GM21723 (cell line): ENCODE measurements at regions not wholly inside any gene's neighbourhood (a gene's known extent, or its start where the extent isn't known, plus 50 kb on each side); places are given as distances from the start of the nearest gene placed in this dataset.

Experiments used
- ATAC-seq: cut with Tn5 transposase; IDR thresholded peaks from one replicate; pipeline ENCODE4 v1.9.1; 2021; ENCODE audit warnings: mild to moderate bottlenecking, moderate library complexity; ENCODE audit not compliant: unreplicated experiment

DNA sequence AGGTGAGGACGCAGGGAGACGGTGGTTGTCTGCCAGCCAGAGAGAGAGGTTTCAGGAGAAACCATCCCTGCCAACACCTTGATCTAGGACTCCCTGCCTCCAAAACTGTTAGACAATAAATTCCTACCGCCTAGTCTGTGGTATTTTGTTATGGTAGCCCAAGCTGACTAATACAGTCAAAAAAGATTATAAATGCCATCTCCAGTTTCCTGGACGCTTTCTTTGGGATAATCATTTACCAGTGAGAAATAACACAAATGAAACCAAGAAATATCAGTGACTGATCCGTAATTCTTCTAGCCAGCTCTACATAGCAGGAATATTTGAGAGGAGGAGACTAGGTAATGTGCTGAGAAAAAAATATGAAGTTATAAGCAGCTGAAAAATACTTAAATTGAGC is 707.8 kb upstream of the LMCD1 start:
- ATAC-seq: no peak

DNA sequence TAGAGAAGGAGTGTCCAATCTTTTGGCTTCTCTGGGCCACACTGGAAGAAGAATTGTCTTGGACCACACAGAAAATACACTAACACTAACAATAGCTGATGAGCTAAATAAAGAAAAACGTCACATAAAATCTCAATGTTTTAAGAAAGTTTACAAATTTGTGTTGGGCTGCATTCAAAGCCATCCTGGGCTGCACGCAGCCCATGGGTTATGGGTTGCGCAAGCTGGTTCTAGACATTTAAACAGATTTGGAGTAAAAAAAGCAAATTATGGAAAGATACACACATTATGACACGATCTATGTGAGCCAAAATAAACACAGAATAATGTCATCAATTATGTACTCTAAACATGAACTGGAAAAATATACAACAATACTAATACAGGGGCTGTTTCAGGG is 703.3 kb upstream of the LMCD1 start:
- no peak for ATAC-seq

GRCh38 chr3:7800006-7800780 is 701.4 kb upstream of the LMCD1 start:
- no peak for ATAC-seq

- no peak for ATAC-seq
These were observed 689.1 kb upstream of the LMCD1 start for GRCh38 chr3:7812490-7812889.

- no peak for ATAC-seq
These were observed 688.3 kb upstream of the LMCD1 start for GRCh38 chr3:7813365-7813764.

DNA sequence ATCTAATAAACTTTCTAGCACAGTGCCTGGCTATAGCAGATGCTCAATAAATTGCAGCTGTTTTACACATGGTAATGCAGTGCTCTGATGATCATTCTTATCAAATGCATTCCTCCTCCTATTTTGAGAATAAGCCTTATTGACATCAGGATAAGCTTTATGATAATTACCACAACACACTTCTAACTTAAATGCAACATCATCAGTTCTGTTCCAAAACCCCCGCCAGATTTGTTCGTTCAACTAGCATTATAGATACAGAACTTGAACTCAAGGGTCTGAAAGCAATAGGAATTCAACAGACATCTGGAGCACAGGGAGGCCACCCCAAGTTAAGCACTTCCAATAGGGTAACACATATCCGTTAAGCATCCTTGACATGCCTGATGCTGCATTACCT is 684.4 kb upstream of the LMCD1 start:
- ATAC-seq: no peak

- no peak for ATAC-seq
These were observed 680.7 kb upstream of the LMCD1 start for GRCh38 chr3:7820969-7821368.

DNA sequence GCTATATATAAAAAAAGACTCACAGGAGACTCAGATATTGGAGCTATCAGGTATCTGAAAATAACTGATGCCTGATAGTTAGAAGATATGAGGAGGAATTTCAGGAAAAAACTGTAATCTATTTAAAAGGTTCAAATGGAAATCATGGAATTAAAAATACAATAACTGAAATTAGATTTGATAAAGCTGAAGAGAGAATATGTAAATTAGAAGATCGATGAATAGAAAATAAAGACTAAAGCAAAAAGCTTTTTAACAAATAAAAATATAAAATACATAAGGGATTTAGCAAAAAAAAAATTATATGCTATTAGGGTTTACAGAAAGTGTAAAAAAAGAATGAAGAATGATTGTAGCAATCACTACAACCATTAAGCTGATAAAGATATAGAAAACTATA is 679.8 kb upstream of the LMCD1 start:
- ATAC-seq: no peak

DNA sequence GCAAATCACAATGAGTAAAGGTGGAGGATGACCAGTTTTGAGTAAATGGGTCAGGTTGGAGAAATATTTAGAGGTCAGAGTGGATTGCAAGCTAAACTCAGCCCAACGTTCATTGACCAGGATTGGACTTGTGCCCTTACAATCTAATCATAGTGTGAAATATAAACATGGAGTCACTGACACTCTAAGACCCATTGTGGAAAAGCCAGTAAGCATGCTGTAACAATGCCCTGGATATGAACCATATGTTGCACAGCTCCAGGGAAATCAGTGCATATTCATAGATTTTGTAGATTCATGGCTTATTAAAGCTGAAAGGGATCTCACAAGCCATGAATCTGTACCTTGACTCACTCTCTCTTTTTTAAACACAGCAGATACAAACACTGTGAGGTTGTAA is 660.2 kb upstream of the LMCD1 start:
- ATAC-seq: no peak

DNA sequence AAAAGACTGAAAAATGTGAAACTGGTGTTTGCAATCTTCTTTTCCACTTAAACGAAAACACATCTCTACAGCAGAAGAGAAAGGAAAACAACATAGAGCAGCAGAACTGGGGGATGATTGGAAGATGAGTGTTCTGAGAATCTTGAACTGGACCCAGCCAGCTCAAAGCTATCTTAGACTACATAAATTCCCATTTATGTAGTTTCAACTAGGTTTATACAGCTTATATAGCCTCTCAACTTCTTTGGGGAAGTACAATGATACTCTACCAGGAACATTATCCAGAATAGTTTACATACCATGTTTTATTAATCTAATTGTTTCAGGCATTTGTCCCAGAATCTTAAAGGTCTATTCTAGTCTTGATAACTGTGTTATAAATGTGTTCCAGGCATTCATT is 658.2 kb upstream of the LMCD1 start:
- ATAC-seq: no peak

GRCh38 chr3:7847021-7847420 is 654.6 kb upstream of the LMCD1 start:
- no peak for ATAC-seq

DNA sequence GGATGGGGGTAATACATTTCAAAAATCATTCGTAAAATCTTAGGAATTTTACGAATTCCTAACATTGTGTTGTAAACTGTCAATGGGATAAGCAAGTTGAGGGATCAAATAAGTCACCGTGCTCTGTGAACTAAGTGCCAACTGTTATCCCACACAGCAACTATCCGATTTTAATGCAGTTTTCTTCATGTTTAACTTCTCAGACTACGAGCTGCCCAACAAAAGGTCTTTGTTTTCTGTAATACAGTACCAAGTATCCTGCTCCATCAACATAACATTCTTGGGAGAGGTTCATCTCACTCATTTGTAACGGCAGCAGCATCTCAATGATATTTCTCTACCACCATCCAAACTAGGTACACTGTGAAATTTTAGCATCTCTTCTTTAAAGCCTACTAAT is 654.1 kb upstream of the LMCD1 start:
- no peak for ATAC-seq

GRCh38 chr3:7854266-7854665 is 647.4 kb upstream of the LMCD1 start:
- no peak for ATAC-seq

GRCh38 chr3:7854721-7855120 is 646.9 kb upstream of the LMCD1 start:
- ATAC-seq: no peak

DNA sequence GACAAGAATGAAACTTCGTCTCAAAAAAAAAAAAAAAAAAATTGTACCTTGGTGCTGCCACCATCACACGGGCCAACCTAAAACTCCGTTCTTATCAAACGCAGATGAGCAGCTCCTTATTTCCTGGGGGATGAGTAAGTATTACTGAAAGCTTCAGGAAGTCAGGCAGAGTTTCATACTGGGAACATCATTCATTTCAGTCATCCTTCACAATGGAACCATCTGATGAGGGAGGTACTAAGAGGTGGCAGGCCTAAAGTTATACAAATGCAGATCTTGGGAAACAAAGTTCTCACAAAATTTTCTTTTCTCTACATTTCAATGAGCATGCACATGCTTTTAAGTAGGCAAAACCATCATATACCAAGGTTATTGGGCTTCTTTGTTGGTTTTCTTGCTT is 636.0 kb upstream of the LMCD1 start:
- no peak for ATAC-seq

GRCh38 chr3:7867587-7867986 is 634.0 kb upstream of the LMCD1 start:
- ATAC-seq: no peak

GRCh38 chr3:7871003-7871560 is 630.5 kb upstream of the LMCD1 start:
- no peak for ATAC-seq

GRCh38 chr3:7874116-7874515 is 627.5 kb upstream of the LMCD1 start:
- no peak for ATAC-seq

GRCh38 chr3:7875925-7876324 is 625.7 kb upstream of the LMCD1 start:
- ATAC-seq: no peak

DNA sequence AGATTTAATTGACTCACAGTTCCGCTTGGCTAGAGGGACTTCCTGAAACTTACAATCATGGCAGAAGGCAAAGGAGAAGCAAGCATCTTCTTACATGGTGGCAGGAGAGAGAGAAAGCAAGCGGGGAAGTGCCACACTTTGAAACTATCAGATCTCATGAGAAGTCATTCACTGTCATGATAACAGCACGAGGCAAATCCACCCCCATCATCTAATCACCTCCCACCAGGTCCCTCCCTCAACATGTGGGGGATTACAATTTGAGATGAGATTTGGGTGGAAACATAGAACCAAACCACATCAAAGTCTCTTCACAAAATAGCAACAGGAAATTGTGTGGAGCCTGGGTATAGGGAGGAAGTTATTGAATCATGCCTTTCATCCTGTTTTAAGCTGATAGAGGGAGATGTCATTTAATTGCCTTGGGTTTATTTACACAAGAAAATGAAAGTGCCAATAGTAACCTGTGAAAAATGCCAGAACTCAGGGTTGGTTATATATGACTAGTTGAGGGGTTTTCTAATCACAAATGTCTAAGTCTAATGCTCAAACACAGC is 624.8 kb upstream of the LMCD1 start:
- no peak for ATAC-seq

DNA sequence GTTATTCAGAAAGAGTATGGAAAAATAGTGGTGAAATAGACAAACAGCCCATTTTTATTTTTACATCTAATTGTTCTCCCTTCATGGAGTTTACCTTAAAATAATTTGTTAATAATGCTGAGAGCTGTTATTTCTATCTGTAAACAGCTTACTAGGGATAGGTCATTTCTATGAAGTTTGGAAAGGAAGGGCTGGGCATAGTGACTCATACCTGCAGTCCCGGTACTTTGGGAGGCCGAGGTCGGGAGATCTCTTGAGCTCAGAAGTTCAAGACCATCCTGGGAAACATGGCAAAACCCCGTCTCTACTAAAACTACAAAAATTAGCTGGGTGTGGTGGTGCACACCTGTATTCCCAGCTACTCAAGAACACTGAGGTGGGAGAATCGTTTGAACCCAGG is 624.3 kb upstream of the LMCD1 start:
- no peak for ATAC-seq

DNA sequence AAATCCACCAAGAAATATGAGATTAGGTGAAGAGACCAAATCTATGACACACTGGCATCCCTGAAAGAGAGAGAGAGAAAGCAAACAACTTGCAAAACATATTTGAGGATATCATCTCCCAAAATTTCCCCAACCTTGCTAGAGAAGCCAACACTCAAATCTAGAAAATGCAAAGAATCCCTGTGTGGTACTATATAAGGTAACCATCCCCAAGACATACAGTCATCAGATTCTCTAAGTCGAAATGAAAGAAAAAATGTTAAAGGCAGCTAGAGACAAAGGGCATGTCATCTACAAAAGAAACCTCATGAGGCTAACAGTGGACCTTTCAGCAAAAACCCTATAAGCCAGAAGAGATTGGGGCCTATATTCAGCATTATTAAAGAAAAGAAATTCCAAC is 622.1 kb upstream of the LMCD1 start:
- no peak for ATAC-seq

GRCh38 chr3:7881946-7882345 is 619.7 kb upstream of the LMCD1 start:
- no peak for ATAC-seq
